ENCODE measurements at regions not wholly inside any gene's neighbourhood (a gene's known extent, or its start where the extent isn't known, plus 50 kb on each side); places are given as distances from the start of the nearest gene placed in this dataset.

DNA sequence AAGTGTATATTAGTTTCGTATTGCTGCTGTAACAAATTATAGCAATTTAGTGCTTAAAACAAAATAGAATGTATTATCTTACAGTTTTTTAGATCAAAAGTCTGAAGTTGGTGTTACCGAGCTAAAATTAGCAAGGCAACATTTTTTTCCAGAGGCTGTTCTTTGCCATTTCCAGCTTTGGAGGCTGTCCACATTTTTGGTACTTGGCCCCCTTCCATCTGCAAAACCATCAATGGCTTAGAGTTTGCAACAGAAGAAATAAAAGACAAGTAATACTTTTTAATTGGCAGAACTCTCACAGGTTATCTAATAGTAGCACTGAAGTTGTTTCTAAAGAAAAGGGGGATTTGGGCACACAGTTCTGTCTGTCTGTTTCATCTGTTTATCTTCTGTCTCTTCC, 1248.5 kb downstream of the ROBO1 start:
- Histone ChIP-seq H3K27ac (ENCODE audit: insufficient read depth, low read depth, low read length, poor library complexity, severe bottlenecking) (no peak overlapping the region), H3K27me3 (ENCODE audit: control insufficient read depth, insufficient read depth, low read length, poor library complexity, severe bottlenecking) (no peaks in the 10 kb centered on the region), H3K9me3 (ENCODE audit: control insufficient read depth, low read length) (no peaks in the 10 kb centered on the region), H3K4me1 (ENCODE audit: control insufficient read depth, insufficient read depth, low read length) (peaks cover 5% of the 10 kb centered on the region), H3K36me3 (ENCODE audit: control insufficient read depth, insufficient read depth, low read length) (no peaks in the 10 kb centered on the region), H3K4me3 (ENCODE audit: insufficient read depth, low read depth, low read length) (no peak overlapping the region)
- WGBS, 2 experiments = 94 to 100% methylated on average over 1 to 2 of the region's 2 CpGs

DNA sequence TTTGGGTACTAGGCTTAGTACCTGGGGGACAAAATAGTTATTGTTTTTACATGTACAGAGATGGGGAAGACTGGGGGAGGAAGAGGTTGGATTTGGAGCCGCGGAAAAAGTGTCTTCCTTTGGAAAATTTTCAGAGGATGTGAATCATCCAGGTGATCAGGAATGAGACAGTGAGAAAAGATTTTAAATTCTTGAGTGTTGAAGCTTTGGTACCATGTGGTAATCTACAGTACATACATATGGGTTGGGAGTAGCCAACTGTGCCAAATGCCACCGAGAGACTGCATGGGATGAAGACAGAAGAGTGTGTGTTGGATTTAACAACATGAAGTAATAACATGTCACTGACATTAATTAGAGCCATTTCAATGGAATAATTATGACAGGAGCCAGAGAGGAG, 1238.2 kb downstream of the ROBO1 start:
- WGBS, 2 experiments = 86 to 93% methylated on average over 2 of the region's 3 CpGs
- no peaks in the 10 kb centered on the region for H3K36me3 ChIP-seq (ENCODE audit: control insufficient read depth, insufficient read depth, low read length)
- no peaks in the 10 kb centered on the region for H3K27me3 ChIP-seq (ENCODE audit: control insufficient read depth, insufficient read depth, low read length, poor library complexity, severe bottlenecking)
- H3K4me3 ChIP-seq (ENCODE audit: insufficient read depth, low read depth, low read length) = no peak overlapping the region
- H3K9me3 ChIP-seq (ENCODE audit: control insufficient read depth, low read length) = no peaks in the 10 kb centered on the region
- no peaks in the 10 kb centered on the region for H3K4me1 ChIP-seq (ENCODE audit: control insufficient read depth, insufficient read depth, low read length)
- H3K27ac ChIP-seq (ENCODE audit: insufficient read depth, low read depth, low read length, poor library complexity, severe bottlenecking) = no peak overlapping the region

- no peak overlapping the region for H3K27ac ChIP-seq (ENCODE audit: insufficient read depth, low read depth, low read length, poor library complexity, severe bottlenecking)
- no peaks in the 10 kb centered on the region for H3K27me3 ChIP-seq (ENCODE audit: control insufficient read depth, insufficient read depth, low read length, poor library complexity, severe bottlenecking)
- H3K4me1 ChIP-seq (ENCODE audit: control insufficient read depth, insufficient read depth, low read length) = no peaks in the 10 kb centered on the region
- no peaks in the 10 kb centered on the region for H3K9me3 ChIP-seq (ENCODE audit: control insufficient read depth, low read length)
- H3K36me3 ChIP-seq (ENCODE audit: control insufficient read depth, insufficient read depth, low read length) = no peaks in the 10 kb centered on the region
- 90 to 98% methylated on average over 2 of the region's 2 CpGs for WGBS, 2 experiments
- no peak overlapping the region for H3K4me3 ChIP-seq (ENCODE audit: insufficient read depth, low read depth, low read length)
Observed at GRCh38 chr3:78540485-78540884, 1227.3 kb downstream of the ROBO1 start.

DNA sequence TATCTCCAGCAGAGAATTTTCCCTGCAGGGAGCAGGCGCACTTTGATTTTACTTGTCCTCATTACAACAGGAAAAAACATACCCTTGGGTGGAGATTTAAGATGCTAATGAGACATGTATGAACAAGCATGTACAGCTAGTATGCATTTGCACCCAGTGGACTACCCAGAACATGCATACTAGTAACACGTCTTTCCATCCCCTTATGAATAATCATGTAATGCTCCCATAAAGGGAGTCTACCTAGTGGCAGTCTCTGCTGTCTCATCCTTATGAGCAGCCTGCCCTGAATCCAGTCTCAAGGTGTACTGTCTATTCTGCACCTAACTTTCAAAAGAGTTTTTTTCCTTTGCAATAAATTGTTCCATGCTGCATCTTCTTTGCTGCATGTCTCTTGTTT, 1222.0 kb downstream of the ROBO1 start:
- WGBS, 2 experiments = 77 to 94% methylated on average over 2 of the region's 2 CpGs
- Histone ChIP-seq H3K27me3 (ENCODE audit: control insufficient read depth, insufficient read depth, low read length, poor library complexity, severe bottlenecking) (no peaks in the 10 kb centered on the region), H3K36me3 (ENCODE audit: control insufficient read depth, insufficient read depth, low read length) (no peaks in the 10 kb centered on the region), H3K4me3 (ENCODE audit: insufficient read depth, low read depth, low read length) (no peak overlapping the region), H3K9me3 (ENCODE audit: control insufficient read depth, low read length) (no peaks in the 10 kb centered on the region), H3K4me1 (ENCODE audit: control insufficient read depth, insufficient read depth, low read length) (no peaks in the 10 kb centered on the region), H3K27ac (ENCODE audit: insufficient read depth, low read depth, low read length, poor library complexity, severe bottlenecking) (no peak overlapping the region)

All from ectodermal cell (in vitro differentiated cells).